ENCODE measurements at regions not wholly inside any gene's neighbourhood (a gene's known extent, or its start where the extent isn't known, plus 50 kb on each side); places are given as distances from the start of the nearest gene placed in this dataset.

GRCh38 chr10:110403593-110403992 lies 94.1 kb upstream of the DUSP5 start:
- no peak for DNase-seq (ENCODE audit: low read depth)
- H3K4me3 ChIP-seq (ENCODE audit: low read length), result no peak overlapping the region
- no peak for TF ChIP-seq CTCF (IDR thresholded peaks at IDR 0.05; ENCODE audit: insufficient read depth, low read depth, low read length, missing control alignments)

GRCh38 chr10:110404413-110404812 lies 93.3 kb upstream of the DUSP5 start:
- no peak for TF ChIP-seq CTCF (IDR thresholded peaks at IDR 0.05; ENCODE audit: insufficient read depth, low read depth, low read length, missing control alignments)
- no peak for DNase-seq (ENCODE audit: low read depth)
- H3K4me3 ChIP-seq (ENCODE audit: low read length), result no peak overlapping the region

DNA sequence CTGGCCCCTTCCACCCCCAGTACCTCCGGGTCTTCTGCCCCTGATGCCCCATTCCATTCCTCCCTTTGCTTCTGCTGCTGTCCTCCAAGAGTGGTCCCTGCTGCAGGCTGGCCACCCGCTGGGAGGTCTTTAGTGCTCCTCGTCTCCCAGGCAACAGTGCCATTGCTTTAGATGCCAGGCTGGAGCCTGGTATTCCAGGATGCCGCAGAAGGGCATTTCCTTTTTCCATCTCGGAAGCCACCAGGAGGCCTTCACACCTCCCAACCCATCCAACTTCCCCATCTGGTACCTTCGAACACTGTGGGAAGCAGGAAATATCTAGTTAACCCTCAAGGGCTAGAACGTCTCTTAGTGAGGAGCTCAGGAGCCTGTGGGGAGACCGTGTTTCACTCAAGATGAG lies 92.9 kb upstream of the DUSP5 start:
- TF ChIP-seq CTCF (IDR thresholded peaks at IDR 0.05; ENCODE audit: insufficient read depth, low read depth, low read length, missing control alignments), result no peak
- no peak for DNase-seq (ENCODE audit: low read depth)

DNA sequence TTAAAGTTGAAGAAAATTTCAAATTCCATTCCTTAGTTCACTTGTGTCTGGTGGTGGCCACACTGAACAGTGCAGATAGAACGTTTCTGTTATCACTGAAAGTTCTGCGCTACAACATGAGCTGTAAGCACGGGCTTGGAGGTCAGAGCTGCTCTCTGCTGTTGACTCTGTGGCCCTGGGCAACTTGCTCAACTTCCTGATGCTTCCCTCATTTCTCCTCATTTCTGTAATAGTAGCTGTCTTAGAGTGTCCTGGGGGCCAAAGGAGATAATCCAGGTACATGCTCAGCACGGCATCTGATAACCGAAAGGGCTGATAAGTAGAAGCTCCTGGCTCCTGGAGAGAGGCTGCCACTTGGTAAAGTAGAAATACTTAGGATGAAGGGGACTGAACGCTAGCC lies 92.3 kb upstream of the DUSP5 start:
- no peak for DNase-seq (ENCODE audit: low read depth)
- TF ChIP-seq CTCF (IDR thresholded peaks at IDR 0.05; ENCODE audit: insufficient read depth, low read depth, low read length, missing control alignments), result no peak
- no peak overlapping the region for H3K4me3 ChIP-seq (ENCODE audit: low read length)

More for the DNA sequence above, 92.9 kb upstream of the DUSP5 start:
- H3K4me3 ChIP-seq (ENCODE audit: low read length), result no peak overlapping the region

DNA sequence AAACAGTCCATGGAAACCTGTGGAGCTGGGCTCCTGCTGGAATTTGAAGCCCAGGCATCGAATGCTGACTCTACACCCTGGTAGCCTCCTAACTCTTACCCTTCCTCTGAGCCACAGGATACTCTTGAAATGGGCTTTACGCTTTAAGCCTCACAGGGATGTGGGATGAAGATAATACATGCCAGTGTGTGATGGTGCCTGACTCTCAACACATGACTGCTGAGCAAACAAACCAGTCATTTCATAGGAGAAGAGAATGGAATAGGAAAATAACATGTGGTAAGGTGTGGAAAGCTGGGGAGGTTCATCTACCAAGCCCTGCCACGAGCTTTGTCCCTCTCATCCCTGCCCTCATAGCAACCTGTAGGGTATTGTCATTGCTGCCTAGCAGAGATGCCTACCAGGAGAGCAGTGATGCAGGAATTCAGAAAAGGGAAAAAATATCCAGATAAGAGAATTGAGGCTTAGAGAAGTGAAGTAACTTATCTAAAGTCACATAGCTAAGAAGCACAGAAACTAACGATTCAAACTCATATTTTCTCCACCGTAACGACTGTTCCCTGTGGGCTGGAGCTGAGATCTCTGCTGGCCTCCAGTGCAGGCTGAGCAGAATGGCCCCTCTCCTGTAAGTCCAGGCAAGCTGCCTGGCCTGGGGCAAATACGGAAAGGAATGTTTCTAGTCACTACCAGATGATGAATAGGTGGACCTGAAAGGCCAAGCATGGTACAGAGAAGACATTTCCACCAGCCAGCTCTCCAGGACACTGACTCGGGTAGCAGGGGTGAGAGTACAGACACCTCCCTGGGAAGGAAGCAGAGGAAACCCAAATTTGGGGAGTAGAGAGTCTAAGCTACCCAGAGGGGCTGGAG lies 90.2 kb upstream of the DUSP5 start:
- no peak overlapping the region for H3K4me3 ChIP-seq (ENCODE audit: low read length)
- peak; percentile 49 for DNase-seq (ENCODE audit: low read depth)
- TF ChIP-seq CTCF (IDR thresholded peaks at IDR 0.05; ENCODE audit: insufficient read depth, low read depth, low read length, missing control alignments), result no peak

- H3K4me3 ChIP-seq (ENCODE audit: low read length), result no peak overlapping the region
- no peak for TF ChIP-seq CTCF (IDR thresholded peaks at IDR 0.05; ENCODE audit: insufficient read depth, low read depth, low read length, missing control alignments)
- peak; percentile 95 for DNase-seq (ENCODE audit: low read depth)
These were observed 89.4 kb upstream of the DUSP5 start for GRCh38 chr10:110408203-110408871.
